K562 (cell line): ENCODE measurements at regions not wholly inside any gene's neighbourhood (a gene's known extent, or its start where the extent isn't known, plus 50 kb on each side); places are given as distances from the start of the nearest gene placed in this dataset.

ENCODE experiments used
- ATAC-seq: fragments of 200-7000 bp; cut with Tn5 transposase; 3 replicates; pipeline ENCODE4 v1.9.1; 2020; ENCODE audit warnings: moderate library complexity
- BruUV-seq: library from RNA; stranded (reverse); fragments of 400-500 nt; replicated peaks from 2 replicates; lab custom pipeline; 2021; lab: Mats Ljungman, UMichigan
- CTCF ChIA-PET: fragments of 300-600 bp; formaldehyde crosslinking; extraction: SDS; loops from one replicate; lab custom pipeline; 2021; ENCODE audit warnings: low intra/inter-chr PET ratio; lab: Yijun Ruan, JAX
- POLR2A ChIA-PET: fragments of 300-600, 350-650 bp; sonication (Branson Sonifier 250); formaldehyde crosslinking; extraction: SDS; loops from one replicate; lab custom pipeline; 2021; ENCODE audit warnings: antibody characterized with exemption, inconsistent platforms; lab: Yijun Ruan, JAX
- DNase-seq, 4 experiments: peaks; one replicate each; pipeline versions ENCODE4 v3.0.0 to v3.0.0-alpha.2; 2011 to 2018; ENCODE audit warnings: low spot score in 3 of 4, mixed read lengths in 3 of 4; ENCODE audit errors: extremely low read depth in 1 of 4
- FAIRE-seq: peaks from 2 replicates; lab custom pipeline; 2011; peaks lifted over from hg19 to GRCh38; lab: Jason Lieb, UNC
- H2AFZ ChIP-seq: 2 replicates; pipeline ENCODE4 v1.6.0; 2011; ENCODE audit warnings: low read depth, low read length, control low read depth, inconsistent platforms
- H3K27ac ChIP-seq: fragments of 200-600 bp; 3 replicates; pipeline ENCODE4 v1.8.0; 2011; ENCODE audit warnings: low read depth, mild to moderate bottlenecking, control low read depth, inconsistent platforms, low read length, moderate library complexity, mixed read lengths; ENCODE audit errors: extremely low read depth
- H3K27me3 ChIP-seq, 2 experiments: fragments of 300-600 bp in 1 of 2; 2 replicates in 1 of 2; 3 replicates in 1 of 2; pipeline versions ENCODE4 v1.6.0 to v1.8.0; 2011; ENCODE audit warnings: inconsistent platforms in 2 of 2, low read length in 2 of 2, mild to moderate bottlenecking in 1 of 2, mixed read lengths in 1 of 2, moderate library complexity in 1 of 2; ENCODE audit not compliant: control insufficient read depth in 2 of 2, insufficient read depth in 2 of 2
- H3K36me3 ChIP-seq: fragments of 300-600 bp; 3 replicates; pipeline ENCODE4 v1.8.0; 2011; ENCODE audit warnings: mild to moderate bottlenecking, low read length, inconsistent platforms; ENCODE audit not compliant: control insufficient read depth, insufficient read depth
- H3K4me1 ChIP-seq, 2 experiments: fragments of 200-600 bp in 1 of 2; replicated peaks in 1 of 2; 2 replicates in 1 of 2; 3 replicates in 1 of 2; pipeline versions ENCODE4 v1.5.1 to v1.8.0; 2011; ENCODE audit warnings: inconsistent platforms in 2 of 2, low read length in 2 of 2, mild to moderate bottlenecking in 1 of 2, mixed read lengths in 1 of 2, moderate library complexity in 1 of 2; ENCODE audit not compliant: control insufficient read depth in 2 of 2, insufficient read depth in 2 of 2
- H3K4me2 ChIP-seq: 2 replicates; pipeline ENCODE4 v1.6.1; 2011; ENCODE audit warnings: low read length, control low read depth, inconsistent platforms, mixed read lengths; ENCODE audit not compliant: insufficient read depth
- H3K4me3 ChIP-seq: fragments of 200-600 bp; sonication (generic), shearing (Covaris generic); 2 replicates; pipeline ENCODE4 v1.5.1; 2016; ENCODE audit warnings: control low read depth, inconsistent platforms
- H3K79me2 ChIP-seq: fragments of 200-600 bp; 3 replicates; pipeline ENCODE4 v1.8.0; 2011; ENCODE audit warnings: low read length, inconsistent platforms; ENCODE audit not compliant: control insufficient read depth, insufficient read depth
- H3K9ac ChIP-seq, 2 experiments: 2 replicates each; pipeline versions ENCODE4 v1.6.0 to v1.6.1; 2011; ENCODE audit warnings: low read depth in 2 of 2, low read length in 2 of 2, control low read depth in 1 of 2, inconsistent platforms in 1 of 2, mild to moderate bottlenecking in 1 of 2, mixed read lengths in 1 of 2; ENCODE audit not compliant: insufficient read depth in 1 of 2
- H3K9me1 ChIP-seq: one replicate; pipeline ENCODE4 v1.6.0; 2011; ENCODE audit warnings: inconsistent platforms, mild to moderate bottlenecking, low read length, moderate library complexity; ENCODE audit not compliant: control insufficient read depth, insufficient read depth
- H3K9me3 ChIP-seq: replicated peaks from 2 replicates; pipeline ENCODE4 v1.5.1; 2011; ENCODE audit warnings: low read depth, low read length, inconsistent platforms; ENCODE audit not compliant: control insufficient read depth, insufficient read depth
- H4K20me1 ChIP-seq: replicated peaks from 2 replicates; pipeline ENCODE4 v1.6.1; 2011; ENCODE audit warnings: low read length, inconsistent platforms, mixed read lengths; ENCODE audit not compliant: control insufficient read depth, insufficient read depth
- HLTF ChIP-seq: fragments of 450-650 bp; IDR thresholded peaks from 2 replicates; pipeline ENCODE4 v1.6.1; 2016
- TRIM24 ChIP-seq, 2 experiments: fragments of 450-650 bp; IDR thresholded peaks; 2 replicates each; pipeline ENCODE4 v1.6.1; 2016
- ZNF133 ChIP-seq: fragments of 250-450 bp; sonication (Bioruptor Pico); IDR thresholded peaks from 2 replicates; pipeline ENCODE4 v1.4.0; 2020; ENCODE audit warnings: mild to moderate bottlenecking
- ZNF79 ChIP-seq: fragments of 250-450 bp; sonication (Bioruptor Pico); IDR thresholded peaks from 2 replicates; pipeline ENCODE4 v1.4.0; 2020; ENCODE audit warnings: low read depth, mild to moderate bottlenecking, moderate library complexity
- WGBS: fragments of 100-300 bp; shearing (Covaris generic); methylation state at CpG from one replicate; pipeline ENCODE4 v1.1.6; 2016; ENCODE audit warnings: low coverage, mixed read lengths; ENCODE audit not compliant: insufficient coverage; ENCODE audit errors: missing lambda C conversion rate; 5-methylcytosine and 5-hydroxymethylcytosine counted together
- in situ Hi-C: fragments of 300-500 bp; cut with MboI; formaldehyde crosslinking; loops from 4 replicates; pipeline ENCODE4 v1.15.0; 2018; ENCODE audit warnings: inconsistent platforms, mixed read lengths
- intact Hi-C: fragments of 100-400 bp; cut with micrococcal nuclease; formaldehyde crosslinking; loops from 2 replicates; pipeline ENCODE4 v1.14.2; 2022
- TF ChIP-seq, protein P1 (sequence below): fragments of 250-450 bp; sonication (Bioruptor Pico); IDR thresholded peaks from 2 replicates; pipeline ENCODE4 v1.4.0; 2020

DNA sequence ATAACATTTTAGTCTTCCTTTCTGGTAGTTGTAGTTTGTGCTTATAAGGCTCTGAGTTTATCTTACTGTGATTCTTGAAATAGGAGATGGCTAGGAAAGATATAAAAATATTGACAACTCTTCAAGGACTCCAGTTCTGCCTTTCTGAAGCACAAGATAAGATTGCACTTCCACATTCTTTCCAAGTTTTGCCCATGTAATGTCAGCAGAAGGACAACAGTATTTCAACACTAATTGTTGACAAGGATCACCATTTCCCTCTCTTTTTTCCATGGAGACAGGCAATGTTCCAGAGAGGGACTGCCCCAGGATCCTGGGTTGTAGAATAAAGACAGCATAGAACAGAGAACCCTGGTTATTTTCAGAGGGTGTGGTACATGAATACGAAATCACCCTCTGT is 279.1 kb upstream of the CNTNAP5 start:
- FAIRE-seq (no peak), DNase-seq (no peak), ATAC-seq (no peak)
- Histone ChIP-seq H3K9ac (no peak overlapping the region), H3K4me3 (no peak overlapping the region), H4K20me1 (no peaks in the 10 kb centered on the region), H3K9me3 (no peaks in the 10 kb centered on the region), H3K79me2 (no peaks in the 10 kb centered on the region), H3K9me1 (no peaks in the 10 kb centered on the region), H3K36me3 (no peaks in the 10 kb centered on the region), H2AFZ (no peak overlapping the region), H3K4me1 (no peaks in the 10 kb centered on the region), H3K27ac (no peak overlapping the region), H3K4me2 (no peak overlapping the region), H3K27me3 (no peaks in the 10 kb centered on the region)
- intact Hi-C loops (no loop called here), in situ Hi-C loops (no loop called here)
- no peak for TF ChIP-seq ZNF79 (CRISPR knock-in tag)
- no peak for TF ChIP-seq TRIM24 (IDR thresholded peaks at IDR 0.05)
- ChIA-PET POLR2A (no interaction called here), CTCF (no interaction called here)
- BruUV-seq: no TSS peak
- 0% methylated on average over 1 of the region's 1 CpG for WGBS

GRCh38 chr2:123747326-123747725 is 277.8 kb upstream of the CNTNAP5 start:
- no peak overlapping the region for H3K27ac ChIP-seq
- DNase-seq (no peak), ATAC-seq (no peak), FAIRE-seq (no peak)
- H3K36me3 ChIP-seq: no peaks in the 10 kb centered on the region
- no peaks in the 10 kb centered on the region for H4K20me1 ChIP-seq
- no peak for TF ChIP-seq HLTF
- no peak for TF ChIP-seq ZNF133 (CRISPR knock-in tag)
- TF ChIP-seq, protein P1, sequence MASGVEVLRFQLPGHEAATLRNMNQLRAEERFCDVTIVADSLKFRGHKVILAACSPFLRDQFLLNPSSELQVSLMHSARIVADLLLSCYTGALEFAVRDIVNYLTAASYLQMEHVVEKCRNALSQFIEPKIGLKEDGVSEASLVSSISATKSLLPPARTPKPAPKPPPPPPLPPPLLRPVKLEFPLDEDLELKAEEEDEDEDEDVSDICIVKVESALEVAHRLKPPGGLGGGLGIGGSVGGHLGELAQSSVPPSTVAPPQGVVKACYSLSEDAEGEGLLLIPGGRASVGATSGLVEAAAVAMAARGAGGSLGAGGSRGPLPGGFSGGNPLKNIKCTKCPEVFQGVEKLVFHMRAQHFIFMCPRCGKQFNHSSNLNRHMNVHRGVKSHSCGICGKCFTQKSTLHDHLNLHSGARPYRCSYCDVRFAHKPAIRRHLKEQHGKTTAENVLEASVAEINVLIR (CRISPR knock-in tag): no peak
- no peak overlapping the region for H3K4me3 ChIP-seq
- ChIA-PET CTCF (no interaction called here), POLR2A (no interaction called here)
- no peaks in the 10 kb centered on the region for H3K79me2 ChIP-seq
- H3K27me3 ChIP-seq: no peaks in the 10 kb centered on the region
- BruUV-seq: no TSS peak
- H3K4me1 ChIP-seq: no peaks in the 10 kb centered on the region
- no peak overlapping the region for H2AFZ ChIP-seq
- H3K9me3 ChIP-seq: no peaks in the 10 kb centered on the region
- H3K4me2 ChIP-seq: no peak overlapping the region
- in situ Hi-C loops (no loop called here), intact Hi-C loops (no loop called here)
- no peaks in the 10 kb centered on the region for H3K9me1 ChIP-seq
- H3K9ac ChIP-seq: no peak overlapping the region
- WGBS: 0% methylated on average over 2 of the region's 2 CpGs
